ENCODE measurements at regions not wholly inside any gene's neighbourhood (a gene's known extent, or its start where the extent isn't known, plus 50 kb on each side); places are given as distances from the start of the nearest gene placed in this dataset.

DNA sequence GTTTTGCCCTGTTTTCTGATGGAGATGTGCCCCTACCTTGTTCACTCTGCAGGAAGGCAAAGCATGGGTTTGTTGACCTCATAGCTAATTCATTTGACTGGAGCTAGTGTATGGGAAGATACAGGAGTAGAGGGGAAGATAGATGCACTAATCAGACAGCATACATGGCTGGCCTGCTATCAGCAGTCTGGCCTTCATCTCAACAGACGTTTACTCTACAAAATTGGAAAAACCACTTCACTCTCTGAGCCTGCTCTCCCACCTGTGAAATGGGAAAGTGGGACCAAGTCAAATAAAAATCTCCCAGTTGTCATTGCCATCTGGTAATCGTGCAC is 235.2 kb upstream of the RAB4A start:
- TF ChIP-seq POLR2A (IDR thresholded peaks at IDR 0.05) (no peak), CTCF (IDR thresholded peaks at IDR 0.05) (no peak)
- 82 to 92% methylated on average over 2 of the region's 2 CpGs for WGBS, 2 donors
- DNase-seq (ENCODE audit: low spot score in 2 of 2), result no peak
- H3K4me3 ChIP-seq (ENCODE audit: low read depth, poor library complexity, severe bottlenecking), result no peak overlapping the region
- intact Hi-C loops (cut with DNase I; ENCODE audit: low total_unique reads), result no loop called here

DNA sequence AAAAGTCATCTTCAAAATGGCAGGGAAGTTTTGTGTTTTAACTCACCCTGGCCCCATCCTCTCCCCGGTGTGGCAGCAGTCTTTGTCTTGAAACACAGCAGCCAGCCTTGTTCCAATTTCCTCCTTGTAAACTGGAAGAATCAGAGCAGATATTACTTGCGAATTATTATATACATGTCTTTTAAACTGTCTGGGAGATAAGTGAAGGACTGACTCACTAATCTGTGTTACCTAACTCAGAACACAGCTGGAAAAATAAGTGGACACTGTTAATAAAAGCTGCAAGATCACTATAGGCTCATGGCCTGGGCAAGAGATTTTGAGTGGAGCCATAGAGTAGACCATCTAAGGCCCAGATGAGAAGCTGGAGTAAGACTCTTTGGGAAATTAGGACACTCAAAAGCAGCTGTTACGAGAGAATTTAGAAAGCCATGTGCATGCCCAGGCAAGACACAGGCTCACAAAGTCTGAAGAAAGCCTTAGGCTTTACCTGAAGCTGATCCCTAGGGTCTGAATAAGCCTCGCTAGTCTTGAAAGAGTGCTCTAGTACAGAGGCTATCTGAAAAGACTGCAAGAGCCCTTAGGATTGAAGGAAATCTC is 233.0 kb upstream of the RAB4A start:
- intact Hi-C loops (cut with DNase I; ENCODE audit: low total_unique reads), result no loop called here
- no peak for DNase-seq (ENCODE audit: low spot score in 2 of 2)
- H3K4me3 ChIP-seq (ENCODE audit: low read depth, poor library complexity, severe bottlenecking), result no peak overlapping the region
- 88 to 90% methylated on average over 4 of the region's 4 CpGs for WGBS, 2 donors
- TF ChIP-seq CTCF (IDR thresholded peaks at IDR 0.05) (no peak), POLR2A (IDR thresholded peaks at IDR 0.05) (no peak)

GRCh38 chr1:229040630-229041358 is 230.1 kb upstream of the RAB4A start:
- no peak for DNase-seq (ENCODE audit: low spot score in 2 of 2)
- TF ChIP-seq POLR2A (IDR thresholded peaks at IDR 0.05) (no peak), CTCF (IDR thresholded peaks at IDR 0.05) (no peak)
- 91 to 95% methylated on average over 6 of the region's 6 CpGs for WGBS, 2 donors
- intact Hi-C loops (cut with DNase I; ENCODE audit: low total_unique reads), result no loop called here
- no peak overlapping the region for H3K4me3 ChIP-seq (ENCODE audit: low read depth, poor library complexity, severe bottlenecking)

DNA sequence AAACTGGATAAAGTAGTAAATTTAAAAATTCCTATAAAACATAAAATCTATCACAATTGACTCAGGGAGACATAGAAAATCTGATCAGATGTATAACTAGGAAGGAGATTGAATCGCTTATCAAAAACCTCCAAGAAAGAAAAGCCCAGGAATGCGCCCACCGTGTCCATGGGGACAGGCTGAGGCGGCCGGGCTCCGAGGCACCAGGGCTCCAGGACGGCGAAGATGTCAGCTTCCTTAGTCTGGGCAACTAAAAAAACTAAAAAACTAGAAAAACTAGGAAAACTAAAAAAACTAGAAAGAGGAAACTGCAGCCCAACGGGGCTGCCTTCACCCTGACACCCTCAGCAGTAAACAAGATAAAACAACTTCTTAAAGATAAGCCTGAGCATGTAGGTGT is 229.0 kb upstream of the RAB4A start:
- 83 to 86% methylated on average over 9 of the region's 9 CpGs for WGBS, 2 donors
- TF ChIP-seq CTCF (IDR thresholded peaks at IDR 0.05), result no peak
- no peak for TF ChIP-seq POLR2A (IDR thresholded peaks at IDR 0.05)
- intact Hi-C loops (cut with DNase I; ENCODE audit: low total_unique reads), result no loop called here
- H3K4me3 ChIP-seq (ENCODE audit: low read depth, poor library complexity, severe bottlenecking), result no peak overlapping the region
- DNase-seq (ENCODE audit: low spot score in 2 of 2), result no peak

- TF ChIP-seq POLR2A (IDR thresholded peaks at IDR 0.05) (no peak), CTCF (IDR thresholded peaks at IDR 0.05) (no peak)
- H3K4me3 ChIP-seq (ENCODE audit: low read depth, poor library complexity, severe bottlenecking), result no peak overlapping the region
- intact Hi-C loops (cut with DNase I; ENCODE audit: low total_unique reads), result no loop called here
- WGBS, 2 donors, result 72 to 87% methylated on average over 4 of the region's 4 CpGs
- DNase-seq (ENCODE audit: low spot score in 2 of 2), result no peak
Measured at GRCh38 chr1:229042482-229042881, 228.4 kb upstream of the RAB4A start.

DNA sequence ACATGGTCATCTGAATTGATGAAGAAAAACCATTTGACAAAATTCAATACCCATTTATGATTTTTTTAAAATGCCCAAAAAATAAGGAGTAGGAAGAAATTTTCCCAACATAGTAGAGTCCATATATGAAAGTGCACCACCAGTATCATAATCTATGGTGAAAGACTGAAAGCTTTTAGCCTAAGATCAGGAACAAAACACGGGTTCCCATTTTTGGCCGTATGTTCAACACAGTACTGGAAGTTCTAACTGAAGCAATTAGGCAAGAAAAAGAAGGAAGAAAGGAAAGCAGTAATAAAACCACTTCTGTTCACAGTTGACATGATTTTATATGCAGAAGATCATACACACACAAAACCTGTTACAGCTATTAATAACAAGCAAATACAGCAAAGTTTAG is 227.8 kb upstream of the RAB4A start:
- WGBS, 2 donors, result 55 to 79% methylated on average over 2 of the region's 2 CpGs
- DNase-seq (ENCODE audit: low spot score in 2 of 2), result no peak
- TF ChIP-seq CTCF (IDR thresholded peaks at IDR 0.05) (no peak), POLR2A (IDR thresholded peaks at IDR 0.05) (no peak)
- intact Hi-C loops (cut with DNase I; ENCODE audit: low total_unique reads), result no loop called here
- H3K4me3 ChIP-seq (ENCODE audit: low read depth, poor library complexity, severe bottlenecking), result no peak overlapping the region
